ENCODE measurements at regions not wholly inside any gene's neighbourhood (a gene's known extent, or its start where the extent isn't known, plus 50 kb on each side); places are given as distances from the start of the nearest gene placed in this dataset.

DNA sequence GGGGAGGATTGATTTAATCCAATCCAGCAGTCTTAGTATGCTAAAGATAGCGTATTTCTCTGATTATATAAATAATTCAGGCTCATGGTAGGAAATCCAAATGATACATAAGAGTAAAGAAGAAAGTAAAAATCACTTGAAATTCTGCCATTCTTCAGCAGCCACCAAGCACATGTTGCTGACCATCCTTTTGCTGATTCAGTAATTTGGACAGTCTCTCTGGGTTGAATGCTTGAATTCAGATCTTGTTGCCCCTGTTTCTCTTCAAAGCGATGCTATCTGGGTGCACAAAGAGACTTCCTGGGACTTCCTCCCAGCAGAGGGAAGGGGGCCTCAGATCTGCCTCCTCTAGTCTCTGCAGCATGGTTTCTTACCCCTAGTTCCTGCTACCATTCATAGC, 609.1 kb downstream of the UTRN start:
- Histone ChIP-seq H3K79me2 (ENCODE audit: insufficient read depth, low read length) (no peaks in the 10 kb centered on the region), H3K36me3 (ENCODE audit: insufficient read depth, low read length) (no peaks in the 10 kb centered on the region), H3K9me3 (ENCODE audit: low read depth, low read length) (no peaks in the 10 kb centered on the region), H4K20me1 (ENCODE audit: insufficient read depth, low read length) (no peaks in the 10 kb centered on the region), H3K4me2 (ENCODE audit: insufficient read depth, low read length) (no peak overlapping the region), H3K27me3 (ENCODE audit: insufficient read depth, low read length) (no peaks in the 10 kb centered on the region), H2AFZ (ENCODE audit: low read length) (peak overlapping the region; percentile 40), H3K4me3 (ENCODE audit: insufficient read depth, low read length) (no peak overlapping the region), H3K27ac (ENCODE audit: low read depth, low read length) (no peak overlapping the region), H3K4me1 (ENCODE audit: insufficient read depth, low read length) (peaks cover 25% of the 10 kb centered on the region)
- DNase-seq (ENCODE audit: insufficient read length, low spot score, missing footprints): no peak
- TF ChIP-seq, protein P1, sequence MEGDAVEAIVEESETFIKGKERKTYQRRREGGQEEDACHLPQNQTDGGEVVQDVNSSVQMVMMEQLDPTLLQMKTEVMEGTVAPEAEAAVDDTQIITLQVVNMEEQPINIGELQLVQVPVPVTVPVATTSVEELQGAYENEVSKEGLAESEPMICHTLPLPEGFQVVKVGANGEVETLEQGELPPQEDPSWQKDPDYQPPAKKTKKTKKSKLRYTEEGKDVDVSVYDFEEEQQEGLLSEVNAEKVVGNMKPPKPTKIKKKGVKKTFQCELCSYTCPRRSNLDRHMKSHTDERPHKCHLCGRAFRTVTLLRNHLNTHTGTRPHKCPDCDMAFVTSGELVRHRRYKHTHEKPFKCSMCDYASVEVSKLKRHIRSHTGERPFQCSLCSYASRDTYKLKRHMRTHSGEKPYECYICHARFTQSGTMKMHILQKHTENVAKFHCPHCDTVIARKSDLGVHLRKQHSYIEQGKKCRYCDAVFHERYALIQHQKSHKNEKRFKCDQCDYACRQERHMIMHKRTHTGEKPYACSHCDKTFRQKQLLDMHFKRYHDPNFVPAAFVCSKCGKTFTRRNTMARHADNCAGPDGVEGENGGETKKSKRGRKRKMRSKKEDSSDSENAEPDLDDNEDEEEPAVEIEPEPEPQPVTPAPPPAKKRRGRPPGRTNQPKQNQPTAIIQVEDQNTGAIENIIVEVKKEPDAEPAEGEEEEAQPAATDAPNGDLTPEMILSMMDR (IDR thresholded peaks at IDR 0.05; ENCODE audit: extremely low read depth, low read depth, low read length): no peak

DNA sequence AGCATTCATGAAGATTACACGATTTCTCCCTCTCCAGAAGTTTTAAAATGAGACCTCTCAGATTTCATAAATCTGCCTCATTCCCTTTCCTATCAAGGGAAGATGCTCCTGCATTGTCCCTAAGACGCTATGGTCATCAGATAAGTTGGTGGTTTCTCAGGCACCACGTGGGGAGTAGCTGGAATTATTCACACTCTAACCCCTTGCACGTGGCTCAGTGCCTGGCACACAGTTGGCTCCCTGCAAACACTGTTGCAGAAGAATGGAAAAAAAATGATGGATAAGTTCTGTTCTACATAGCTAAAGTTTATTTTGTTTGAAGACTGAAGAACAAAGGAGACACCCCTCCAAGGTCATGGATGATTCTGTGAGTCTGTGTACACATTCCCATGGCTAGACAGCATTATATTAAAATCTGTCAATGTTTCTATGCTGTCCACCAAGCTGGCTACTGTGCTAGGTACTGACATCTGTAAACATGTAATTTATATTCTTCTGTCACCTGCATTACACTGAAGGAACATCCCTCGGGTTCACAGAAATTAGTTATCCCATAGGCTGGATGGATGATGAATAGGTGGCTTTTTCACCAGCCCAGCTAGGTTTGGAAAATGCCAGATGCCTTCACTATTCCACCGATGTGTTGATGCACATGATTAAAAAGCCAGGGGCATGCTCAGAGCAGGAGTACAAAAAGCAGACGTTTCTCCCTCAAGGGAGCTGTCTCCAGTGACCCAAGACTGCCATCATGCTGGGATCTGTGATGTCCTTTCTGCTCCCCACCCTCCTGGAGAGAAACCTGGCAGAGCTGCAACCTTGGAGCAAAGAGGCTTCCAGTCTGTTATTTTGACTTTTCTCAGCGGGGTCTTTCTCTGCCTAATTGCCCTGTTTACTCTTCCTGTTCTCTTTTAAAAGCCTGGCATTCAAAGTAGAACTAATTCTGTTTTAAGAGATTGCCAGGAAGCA, 610.5 kb downstream of the UTRN start:
- Histone ChIP-seq H3K27ac (ENCODE audit: low read depth, low read length) (no peak overlapping the region), H3K36me3 (ENCODE audit: insufficient read depth, low read length) (no peaks in the 10 kb centered on the region), H3K4me1 (ENCODE audit: insufficient read depth, low read length) (peaks cover 25% of the 10 kb centered on the region), H3K9me3 (ENCODE audit: low read depth, low read length) (no peaks in the 10 kb centered on the region), H3K4me2 (ENCODE audit: insufficient read depth, low read length) (no peak overlapping the region), H3K79me2 (ENCODE audit: insufficient read depth, low read length) (no peaks in the 10 kb centered on the region), H4K20me1 (ENCODE audit: insufficient read depth, low read length) (no peaks in the 10 kb centered on the region), H3K4me3 (ENCODE audit: insufficient read depth, low read length) (no peak overlapping the region), H2AFZ (ENCODE audit: low read length) (peak overlapping the region; percentile 48), H3K27me3 (ENCODE audit: insufficient read depth, low read length) (no peaks in the 10 kb centered on the region)
- no peak for DNase-seq (ENCODE audit: insufficient read length, low spot score, missing footprints)
- TF ChIP-seq, protein P1 (IDR thresholded peaks at IDR 0.05; ENCODE audit: extremely low read depth, low read depth, low read length): no peak

DNA sequence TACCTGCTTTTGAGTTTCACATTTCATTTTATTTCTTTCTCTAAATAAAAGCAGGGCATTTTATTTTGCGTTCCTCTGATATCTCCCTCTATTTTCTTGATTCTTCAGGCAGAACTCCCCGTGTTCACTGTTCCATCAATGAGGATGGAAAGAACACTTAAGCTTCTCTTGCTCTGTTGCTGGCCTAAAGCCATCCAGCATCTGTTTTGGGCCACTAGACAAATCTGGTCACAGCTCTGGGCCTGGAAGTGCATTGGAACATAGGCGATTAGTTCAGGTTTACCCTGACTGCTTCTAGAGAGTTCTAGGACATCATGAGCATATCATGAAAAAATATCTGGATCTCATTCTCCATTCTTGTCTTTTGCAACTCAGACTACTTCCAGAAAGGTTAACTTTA, 611.2 kb downstream of the UTRN start:
- no peaks in the 10 kb centered on the region for H3K9me3 ChIP-seq (ENCODE audit: low read depth, low read length)
- no peaks in the 10 kb centered on the region for H4K20me1 ChIP-seq (ENCODE audit: insufficient read depth, low read length)
- H3K27me3 ChIP-seq (ENCODE audit: insufficient read depth, low read length): no peaks in the 10 kb centered on the region
- no peak overlapping the region for H3K4me3 ChIP-seq (ENCODE audit: insufficient read depth, low read length)
- no peaks in the 10 kb centered on the region for H3K79me2 ChIP-seq (ENCODE audit: insufficient read depth, low read length)
- H2AFZ ChIP-seq (ENCODE audit: low read length): peak overlapping the region; percentile 5
- no peak overlapping the region for H3K4me2 ChIP-seq (ENCODE audit: insufficient read depth, low read length)
- H3K36me3 ChIP-seq (ENCODE audit: insufficient read depth, low read length): no peaks in the 10 kb centered on the region
- no peak for DNase-seq (ENCODE audit: insufficient read length, low spot score, missing footprints)
- H3K27ac ChIP-seq (ENCODE audit: low read depth, low read length): peak overlapping the region; percentile 97
- H3K4me1 ChIP-seq (ENCODE audit: insufficient read depth, low read length): peaks cover 25% of the 10 kb centered on the region
- TF ChIP-seq, protein P1 (IDR thresholded peaks at IDR 0.05; ENCODE audit: extremely low read depth, low read depth, low read length): no peak

DNA sequence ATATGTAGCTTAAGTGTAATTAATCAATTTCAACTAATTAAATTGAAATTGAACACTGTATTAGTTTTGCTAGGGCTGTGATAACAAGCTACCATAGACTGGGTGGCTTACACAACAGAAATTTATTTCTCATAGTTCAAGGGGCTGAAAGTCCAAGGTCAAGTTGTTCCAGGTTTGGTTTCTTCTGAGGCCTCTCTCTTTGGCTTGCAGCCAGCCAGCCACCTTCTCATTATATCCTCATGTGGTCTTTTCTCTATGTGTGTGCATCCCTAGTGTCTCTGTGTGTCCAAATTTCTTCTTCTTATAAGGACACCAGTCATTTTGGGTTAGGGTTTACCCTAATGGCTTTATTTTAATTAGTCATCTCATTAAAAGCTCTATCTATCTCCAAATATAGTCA, 611.7 kb downstream of the UTRN start:
- Histone ChIP-seq H3K27me3 (ENCODE audit: insufficient read depth, low read length) (no peaks in the 10 kb centered on the region), H3K9me3 (ENCODE audit: low read depth, low read length) (no peaks in the 10 kb centered on the region), H4K20me1 (ENCODE audit: insufficient read depth, low read length) (no peaks in the 10 kb centered on the region), H3K79me2 (ENCODE audit: insufficient read depth, low read length) (no peaks in the 10 kb centered on the region), H2AFZ (ENCODE audit: low read length) (peak overlapping the region; percentile 69), H3K27ac (ENCODE audit: low read depth, low read length) (peak overlapping the region; percentile 97), H3K4me1 (ENCODE audit: insufficient read depth, low read length) (peaks cover 25% of the 10 kb centered on the region), H3K4me2 (ENCODE audit: insufficient read depth, low read length) (peak overlapping the region; percentile 72), H3K4me3 (ENCODE audit: insufficient read depth, low read length) (no peak overlapping the region), H3K36me3 (ENCODE audit: insufficient read depth, low read length) (no peaks in the 10 kb centered on the region)
- DNase-seq (ENCODE audit: insufficient read length, low spot score, missing footprints): no peak
- TF ChIP-seq, protein P1 (IDR thresholded peaks at IDR 0.05; ENCODE audit: extremely low read depth, low read depth, low read length): no peak

Data from osteoblast (primary cell).